GM23338 (cell line): ENCODE measurements at regions not wholly inside any gene's neighbourhood (a gene's known extent, or its start where the extent isn't known, plus 50 kb on each side); places are given as distances from the start of the nearest gene placed in this dataset.

Experiments used
- ATAC-seq: fragments of 200-7000 bp; cut with Tn5 transposase; 3 replicates; pipeline ENCODE4 v1.9.1; 2020
- DNase-seq: peaks from one replicate; pipeline ENCODE4 v3.0.0-alpha.2; 2015; ENCODE audit warnings: low spot score
- H2AFZ ChIP-seq: fragments of 200-600 bp; sonication (generic); 2 replicates; pipeline ENCODE4 v1.8.0; 2016; ENCODE audit warnings: antibody characterized with exemption, mild to moderate bottlenecking, moderate library complexity
- H3F3A ChIP-seq: fragments of 200-600 bp; sonication (generic); replicated peaks from 2 replicates; pipeline ENCODE4 v1.8.0; 2017; ENCODE audit warnings: antibody characterized with exemption, mixed run types, low read depth
- H3K27ac ChIP-seq: fragments of 200-600 bp; sonication (generic); 2 replicates; pipeline ENCODE4 v1.6.1; 2016; ENCODE audit warnings: low read depth
- H3K27me3 ChIP-seq: fragments of 200-600 bp; sonication (generic); 2 replicates; pipeline ENCODE4 v1.8.0; 2016; ENCODE audit warnings: mild to moderate bottlenecking, mixed run types, moderate library complexity; ENCODE audit not compliant: insufficient read depth
- H3K36me3 ChIP-seq: fragments of 200-600 bp; sonication (generic); 2 replicates; pipeline ENCODE4 v1.8.0; 2016; ENCODE audit warnings: mild to moderate bottlenecking; ENCODE audit not compliant: insufficient read depth
- H3K4me1 ChIP-seq: fragments of 200-600 bp; sonication (generic); 2 replicates; pipeline ENCODE4 v1.8.0; 2016; ENCODE audit warnings: mild to moderate bottlenecking, moderate library complexity; ENCODE audit not compliant: insufficient read depth
- H3K4me2 ChIP-seq: fragments of 200-600 bp; sonication (generic); 2 replicates; pipeline ENCODE4 v1.7.1; 2017; ENCODE audit warnings: mixed run types
- H3K4me3 ChIP-seq: fragments of 200-600 bp; sonication (generic); 2 replicates; pipeline ENCODE4 v1.6.1; 2016; ENCODE audit warnings: mixed run types
- H3K79me2 ChIP-seq: fragments of 200-600 bp; sonication (generic); replicated peaks from 2 replicates; pipeline ENCODE4 v1.8.0; 2017; ENCODE audit warnings: mild to moderate bottlenecking; ENCODE audit not compliant: insufficient read depth
- H3K9me2 ChIP-seq: fragments of 200-600 bp; sonication (generic); 2 replicates; pipeline ENCODE4 v1.8.0; 2017; ENCODE audit not compliant: insufficient read depth
- H4K20me1 ChIP-seq: fragments of 200-600 bp; sonication (generic); replicated peaks from 2 replicates; pipeline ENCODE4 v1.8.0; 2017; ENCODE audit warnings: mild to moderate bottlenecking; ENCODE audit not compliant: insufficient read depth
- H3K27ac Mint-ChIP-seq: 2 replicates; pipeline ENCODE4 v1.8.0; 2020; ENCODE audit warnings: inconsistent platforms, mild to moderate bottlenecking, moderate library complexity, mixed read lengths
- H3K27me3 Mint-ChIP-seq: 3 replicates; pipeline ENCODE4 v1.8.0; 2022; ENCODE audit warnings: low read depth, mild to moderate bottlenecking, moderate library complexity, mixed read lengths, inconsistent platforms; ENCODE audit not compliant: insufficient read depth, poor library complexity
- H3K36me3 Mint-ChIP-seq: 3 replicates; pipeline ENCODE4 v1.8.0; 2021; ENCODE audit warnings: low read depth, mild to moderate bottlenecking, inconsistent platforms, moderate library complexity, mixed read lengths
- H3K4me1 Mint-ChIP-seq: 3 replicates; pipeline ENCODE4 v1.8.0; 2020; ENCODE audit warnings: mild to moderate bottlenecking, inconsistent platforms, mixed read lengths
- H3K4me3 Mint-ChIP-seq: 3 replicates; pipeline ENCODE4 v1.8.0; 2021; ENCODE audit warnings: moderate library complexity, mild to moderate bottlenecking, inconsistent platforms, mixed read lengths
- H3K9me3 Mint-ChIP-seq: 3 replicates; pipeline ENCODE4 v1.8.0; 2020; ENCODE audit warnings: moderate library complexity, mild to moderate bottlenecking, inconsistent platforms, mixed read lengths
- CREB1 ChIP-seq: fragments of 250-450 bp; sonication (Bioruptor Pico); IDR thresholded peaks from 2 replicates; pipeline ENCODE4 v1.5.0; 2020; ENCODE audit warnings: low read depth, mild to moderate bottlenecking, moderate library complexity
- CTCF ChIP-seq, 2 experiments: fragments of 200-600 bp in 1 of 2; sonication (generic) in 1 of 2; conservative IDR thresholded peaks; 2 replicates each; pipeline versions ENCODE4 v1.5.1 to v1.6.1; 2016 to 2017; ENCODE audit warnings: antibody characterized with exemption in 2 of 2, low read depth in 2 of 2, mild to moderate bottlenecking in 2 of 2, moderate library complexity in 1 of 2
- ETS1 ChIP-seq: IDR thresholded peaks from 2 replicates; pipeline ENCODE4 v1.6.1; 2016; ENCODE audit warnings: antibody characterized with exemption
- EZH2 ChIP-seq: fragments of 200-600 bp; sonication (generic); IDR thresholded peaks from one replicate; pipeline ENCODE4 v1.8.0; 2017; ENCODE audit warnings: antibody characterized with exemption, mild to moderate bottlenecking, low read depth; ENCODE audit not compliant: unreplicated experiment
- EZH2phosphoT487 ChIP-seq: fragments of 200-600 bp; sonication (generic); IDR thresholded peaks from one replicate; pipeline ENCODE4 v1.8.1; 2018; ENCODE audit warnings: antibody characterized with exemption; ENCODE audit not compliant: unreplicated experiment
- NANOG ChIP-seq: IDR thresholded peaks from 2 replicates; pipeline ENCODE4 v1.6.1; 2016; ENCODE audit warnings: antibody characterized with exemption, borderline replicate concordance
- POLR2AphosphoS5 ChIP-seq: IDR thresholded peaks from 2 replicates; pipeline ENCODE4 v1.6.1; 2016; ENCODE audit warnings: antibody characterized with exemption, low read depth
- REST ChIP-seq: IDR thresholded peaks from one replicate; pipeline ENCODE4 v1.6.1; 2018; ENCODE audit warnings: antibody characterized with exemption; ENCODE audit not compliant: unreplicated experiment
- STAT1 ChIP-seq: IDR thresholded peaks from one replicate; pipeline ENCODE4 v1.6.1; 2016; ENCODE audit warnings: antibody characterized with exemption; ENCODE audit not compliant: unreplicated experiment
- ZNF114 ChIP-seq: fragments of 250-450 bp; sonication (Bioruptor Pico); IDR thresholded peaks from 2 replicates; pipeline ENCODE4 v1.5.0; 2020; ENCODE audit warnings: mild to moderate bottlenecking, moderate library complexity
- ZNF331 ChIP-seq: fragments of 250-450 bp; sonication (Bioruptor Pico); IDR thresholded peaks from 2 replicates; pipeline ENCODE4 v1.5.0; 2020; ENCODE audit warnings: low read depth, mild to moderate bottlenecking, moderate library complexity

GRCh38 chrX:8374041-8374825 lies 90.4 kb upstream of the VCX3B start:
- Histone ChIP-seq H3K4me3 (no peak overlapping the region), H3K4me2 (no peak overlapping the region), H3K27me3 (no peaks in the 10 kb centered on the region), H4K20me1 (no peaks in the 10 kb centered on the region), H3K36me3 (no peaks in the 10 kb centered on the region), H3K27ac (no peak overlapping the region), H3K79me2 (no peaks in the 10 kb centered on the region), H3F3A (no peaks in the 10 kb centered on the region), H2AFZ (no peak overlapping the region), H3K9me2 (no peaks in the 10 kb centered on the region), H3K4me1 (no peaks in the 10 kb centered on the region)
- H3K4me3 Mint-ChIP-seq = no peak overlapping the region
- H3K27ac Mint-ChIP-seq = no peak overlapping the region
- ATAC-seq (no peak), DNase-seq (no peak)
- no peaks in the 10 kb centered on the region for H3K27me3 Mint-ChIP-seq
- TF ChIP-seq ZNF114 (CRISPR knock-in tag) = no peak
- no peak for TF ChIP-seq ZNF331 (CRISPR knock-in tag)
- TF ChIP-seq EZH2 = no peak
- H3K36me3 Mint-ChIP-seq = no peaks in the 10 kb centered on the region; the same call in 1 of the 3 replicates
- H3K4me1 Mint-ChIP-seq = no peaks in the 10 kb centered on the region
- H3K9me3 Mint-ChIP-seq = peaks cover 21% of the 10 kb centered on the region; the same call in 2 of the 3 replicates

- Histone ChIP-seq H3K4me2 (no peak overlapping the region), H3K4me1 (no peaks in the 10 kb centered on the region), H3K79me2 (no peaks in the 10 kb centered on the region), H3F3A (no peaks in the 10 kb centered on the region), H3K9me2 (no peaks in the 10 kb centered on the region), H3K36me3 (no peaks in the 10 kb centered on the region), H4K20me1 (no peaks in the 10 kb centered on the region), H2AFZ (no peak overlapping the region), H3K4me3 (no peak overlapping the region), H3K27ac (no peak overlapping the region), H3K27me3 (no peaks in the 10 kb centered on the region)
- peaks cover 21% of the 10 kb centered on the region; the same call in 2 of the 3 replicates for H3K9me3 Mint-ChIP-seq
- ATAC-seq = no peak
- no peak overlapping the region for H3K27ac Mint-ChIP-seq
- H3K4me3 Mint-ChIP-seq = no peak overlapping the region
- H3K27me3 Mint-ChIP-seq = no peaks in the 10 kb centered on the region
- no peaks in the 10 kb centered on the region for H3K4me1 Mint-ChIP-seq
- no peaks in the 10 kb centered on the region; the same call in 1 of the 3 replicates for H3K36me3 Mint-ChIP-seq
- DNase-seq = no peak
- no peak for TF ChIP-seq POLR2AphosphoS5
- TF ChIP-seq EZH2 = no peak
- no peak for TF ChIP-seq CTCF (conservative IDR thresholded peaks at IDR 0.05; ENCODE audit: low read depth in 2 of 2)
- TF ChIP-seq STAT1 = no peak
- no peak for TF ChIP-seq NANOG
- no peak for TF ChIP-seq REST
- no peak for TF ChIP-seq CREB1 (CRISPR knock-in tag)
- no peak for TF ChIP-seq ZNF114 (CRISPR knock-in tag)
- TF ChIP-seq EZH2phosphoT487 = no peak
- no peak for TF ChIP-seq ZNF331 (CRISPR knock-in tag)
- TF ChIP-seq ETS1 = no peak
Observed at GRCh38 chrX:8377041-8377440, 87.6 kb upstream of the VCX3B start.
